Glutamatergic neuron (in vitro differentiated cells): ENCODE measurements at regions not wholly inside any gene's neighbourhood (a gene's known extent, or its start where the extent isn't known, plus 50 kb on each side); places are given as distances from the start of the nearest gene placed in this dataset.

Experiments
- DNase-seq: peaks from one replicate; pipeline ENCODE4 v3.0.0; 2022
- H3K27ac Mint-ChIP-seq: one replicate; pipeline ENCODE4 v1.8.0; 2020; ENCODE audit warnings: mild to moderate bottlenecking, mixed read lengths, inconsistent platforms; ENCODE audit not compliant: unreplicated experiment
- H3K27me3 Mint-ChIP-seq: one replicate; pipeline ENCODE4 v1.8.0; 2020; ENCODE audit warnings: mild to moderate bottlenecking, moderate library complexity, mixed read lengths, inconsistent platforms; ENCODE audit not compliant: unreplicated experiment
- H3K36me3 Mint-ChIP-seq: one replicate; pipeline ENCODE4 v1.8.0; 2020; ENCODE audit warnings: mild to moderate bottlenecking, mixed read lengths, inconsistent platforms; ENCODE audit not compliant: unreplicated experiment
- H3K4me1 Mint-ChIP-seq: one replicate; pipeline ENCODE4 v1.8.0; 2020; ENCODE audit warnings: mild to moderate bottlenecking, low read depth, mixed read lengths, inconsistent platforms; ENCODE audit not compliant: unreplicated experiment
- H3K4me3 Mint-ChIP-seq: one replicate; pipeline ENCODE4 v1.8.0; 2020; ENCODE audit warnings: mild to moderate bottlenecking, mixed read lengths, inconsistent platforms; ENCODE audit not compliant: unreplicated experiment
- H3K9me3 Mint-ChIP-seq: one replicate; pipeline ENCODE4 v1.8.0; 2020; ENCODE audit warnings: mild to moderate bottlenecking, moderate library complexity, mixed read lengths, inconsistent platforms; ENCODE audit not compliant: unreplicated experiment
- CTCF ChIP-seq: fragments of 200-600 bp; sonication (generic); IDR thresholded peaks from one replicate; pipeline ENCODE4 v1.5.0; 2021; ENCODE audit not compliant: partially characterized antibody, unreplicated experiment

- no peaks in the 10 kb centered on the region for H3K4me1 Mint-ChIP-seq
- H3K27ac Mint-ChIP-seq, result no peak overlapping the region
- H3K9me3 Mint-ChIP-seq, result no peaks in the 10 kb centered on the region
- TF ChIP-seq CTCF, result no peak
- no peaks in the 10 kb centered on the region for H3K27me3 Mint-ChIP-seq
- no peak for DNase-seq
- no peak overlapping the region for H3K4me3 Mint-ChIP-seq
- H3K36me3 Mint-ChIP-seq, result no peaks in the 10 kb centered on the region
Observed at GRCh38 chr13:47351798-47352197, 454.9 kb upstream of the HTR2A start.

- no peak overlapping the region for H3K27ac Mint-ChIP-seq
- no peaks in the 10 kb centered on the region for H3K4me1 Mint-ChIP-seq
- no peaks in the 10 kb centered on the region for H3K36me3 Mint-ChIP-seq
- no peak for DNase-seq
- no peak for TF ChIP-seq CTCF
- no peak overlapping the region for H3K4me3 Mint-ChIP-seq
- H3K27me3 Mint-ChIP-seq, result no peaks in the 10 kb centered on the region
- no peaks in the 10 kb centered on the region for H3K9me3 Mint-ChIP-seq
Observed at GRCh38 chr13:47350334-47351124, 453.7 kb upstream of the HTR2A start.

- Mint-ChIP-seq H3K4me3 (no peak overlapping the region), H3K9me3 (no peaks in the 10 kb centered on the region)
Observed at GRCh38 chr13:47349211-47349610, 452.4 kb upstream of the HTR2A start.

GRCh38 chr13:47337781-47338507 is 441.1 kb upstream of the HTR2A start:
- Mint-ChIP-seq H3K4me3 (no peak overlapping the region), H3K9me3 (no peaks in the 10 kb centered on the region), H3K36me3 (no peaks in the 10 kb centered on the region), H3K4me1 (peaks cover 6% of the 10 kb centered on the region), H3K27me3 (no peaks in the 10 kb centered on the region), H3K27ac (no peak overlapping the region)
- TF ChIP-seq CTCF, result no peak
- DNase-seq, result peak; percentile 16

More at GRCh38 chr13:47349211-47349610, 452.4 kb upstream of the HTR2A start:
- Mint-ChIP-seq H3K36me3 (no peaks in the 10 kb centered on the region), H3K27me3 (no peaks in the 10 kb centered on the region), H3K4me1 (no peaks in the 10 kb centered on the region), H3K27ac (no peak overlapping the region)
- no peak for TF ChIP-seq CTCF
- no peak for DNase-seq

- H3K9me3 Mint-ChIP-seq, result peaks cover 2% of the 10 kb centered on the region
- H3K4me3 Mint-ChIP-seq, result no peak overlapping the region
- H3K27me3 Mint-ChIP-seq, result no peaks in the 10 kb centered on the region
- H3K36me3 Mint-ChIP-seq, result no peaks in the 10 kb centered on the region
- H3K27ac Mint-ChIP-seq, result peak overlapping the region; percentile 24
- no peak for TF ChIP-seq CTCF
- no peak for DNase-seq
- H3K4me1 Mint-ChIP-seq, result peaks cover 6% of the 10 kb centered on the region
Observed at GRCh38 chr13:47334173-47334572, 437.3 kb upstream of the HTR2A start.
